Upper lobe of left lung (tissue), 6 donors: ENCODE measurements at regions not wholly inside any gene's neighbourhood (a gene's known extent, or its start where the extent isn't known, plus 50 kb on each side); places are given as distances from the start of the nearest gene placed in this dataset.

Experiments
- ATAC-seq, 2 donors: fragments of 200-7000 bp; cut with Tn5 transposase; one replicate each; pipeline ENCODE4 v1.9.1; 2022; ENCODE audit warnings: mild to moderate bottlenecking in 2 of 2, moderate library complexity in 2 of 2; ENCODE audit not compliant: low FRiP score in 2 of 2
- DNase-seq, 2 donors: peaks; one replicate each; pipeline ENCODE4 v3.0.0-alpha.2; 2019 to 2020
- H3K27ac ChIP-seq, 4 donors: fragments of 200-600 bp; sonication (generic); one replicate each; pipeline ENCODE4 v1.5.1; 2016 to 2019
- H3K27me3 ChIP-seq, 4 donors: fragments of 200-600 bp; sonication (generic); one replicate each; pipeline ENCODE4 v1.5.1; 2017 to 2019
- H3K36me3 ChIP-seq, 4 donors: fragments of 200-600 bp; sonication (generic); one replicate each; pipeline ENCODE4 v1.5.1; 2016 to 2019
- H3K4me1 ChIP-seq, 4 donors: fragments of 200-600 bp; sonication (generic); one replicate each; pipeline ENCODE4 v1.5.1; 2018 to 2019
- H3K4me3 ChIP-seq, 4 donors: fragments of 200-600 bp; sonication (generic); one replicate each; pipeline ENCODE4 v1.5.1; 2017 to 2019; ENCODE audit warnings: mild to moderate bottlenecking in 2 of 4, moderate library complexity in 1 of 4
- H3K9me3 ChIP-seq, 4 donors: fragments of 200-600 bp; sonication (generic); one replicate each; pipeline ENCODE4 v1.5.1; 2018 to 2019
- CTCF ChIP-seq, 6 experiments: fragments of 450-650 bp in 4 of 6; fragments of 200-600 bp in 2 of 6; sonication (generic) in 2 of 6; IDR thresholded peaks; one replicate each; pipeline ENCODE4 v1.5.1; 2016 to 2019; ENCODE audit warnings: antibody characterized with exemption in 6 of 6
- EP300 ChIP-seq, 4 donors: sonication (generic); formaldehyde crosslinking; IDR thresholded peaks; one replicate each; pipeline ENCODE4 v1.5.1; 2017; ENCODE audit warnings: antibody characterized with exemption in 4 of 4, control low read depth in 2 of 4
- POLR2A ChIP-seq, 4 donors: fragments of 450-650 bp; IDR thresholded peaks; one replicate each; pipeline ENCODE4 v1.5.1; 2016 to 2017; ENCODE audit warnings: antibody characterized with exemption in 4 of 4, mild to moderate bottlenecking in 2 of 4
- POLR2AphosphoS5 ChIP-seq, 2 donors: sonication (generic); formaldehyde crosslinking; IDR thresholded peaks; one replicate each; pipeline ENCODE4 v1.5.1; 2017; ENCODE audit warnings: antibody characterized with exemption in 2 of 2
- WGBS, 2 donors: methylation state at CpG; one replicate each; pipeline ENCODE4 v1.1.5; 2017 to 2018; 5-methylcytosine and 5-hydroxymethylcytosine counted together
- donor health status: DM: no; HTN: no; CAD: no; lungs with moderate emphysema.
- donor health status: DM: no; HTN: yes; CAD: no; lungs with severe emphysema.

GRCh38 chr10:131644864-131645658 is 255.7 kb upstream of the PPP2R2D start:
- H3K27ac ChIP-seq, result no peak overlapping the region
- H3K36me3 ChIP-seq, result no peaks in the 10 kb centered on the region
- ATAC-seq (no peak), DNase-seq (peak in 1 of 2 donors; percentile 29)
- peaks cover 0 to 4% (median 0%) of the 10 kb centered on the region in 4 donors for H3K4me1 ChIP-seq
- TF ChIP-seq POLR2AphosphoS5 (IDR thresholded peaks at IDR 0.05) (no peak), CTCF (IDR thresholded peaks at IDR 0.05) (no peak), EP300 (IDR thresholded peaks at IDR 0.05) (no peak), POLR2A (IDR thresholded peaks at IDR 0.05) (no peak)
- H3K27me3 ChIP-seq, result no peaks in the 10 kb centered on the region
- H3K4me3 ChIP-seq, result no peak overlapping the region
- 85 to 87% methylated on average over 12 of the region's 12 CpGs for WGBS, 2 donors
- peaks cover 0 to under 1% (median under 1%) of the 10 kb centered on the region in 4 donors for H3K9me3 ChIP-seq

- peaks cover 0 to 4% (median 0%) of the 10 kb centered on the region in 4 donors for H3K4me1 ChIP-seq
- ATAC-seq (no peak), DNase-seq (no peak)
- no peaks in the 10 kb centered on the region for H3K9me3 ChIP-seq
- 84 to 88% methylated on average over 2 to 10 of the region's 10 CpGs for WGBS, 2 donors
- H3K27me3 ChIP-seq, result no peaks in the 10 kb centered on the region
- H3K4me3 ChIP-seq, result no peak overlapping the region
- no peaks in the 10 kb centered on the region for H3K36me3 ChIP-seq
- TF ChIP-seq POLR2A (IDR thresholded peaks at IDR 0.05), result no peak
- no peak for TF ChIP-seq EP300 (IDR thresholded peaks at IDR 0.05)
- TF ChIP-seq CTCF (IDR thresholded peaks at IDR 0.05), result no peak
- TF ChIP-seq POLR2AphosphoS5 (IDR thresholded peaks at IDR 0.05), result no peak
- H3K27ac ChIP-seq, result no peak overlapping the region
Measured at GRCh38 chr10:131645756-131646155, 255.1 kb upstream of the PPP2R2D start.

- Histone ChIP-seq H3K4me1 (peaks cover 0 to 4% (median 0%) of the 10 kb centered on the region in 4 donors), H3K36me3 (no peaks in the 10 kb centered on the region), H3K27ac (no peak overlapping the region), H3K9me3 (no peaks in the 10 kb centered on the region), H3K4me3 (no peak overlapping the region), H3K27me3 (no peaks in the 10 kb centered on the region)
- TF ChIP-seq EP300 (IDR thresholded peaks at IDR 0.05) (peak in 1 of 4 donors; percentile 81), CTCF (IDR thresholded peaks at IDR 0.05) (no peak), POLR2AphosphoS5 (IDR thresholded peaks at IDR 0.05) (peak in 1 of 2 donors; percentile 38)
- WGBS, 2 donors, result 58 to 67% methylated on average over 17 to 29 of the region's 30 CpGs
- ATAC-seq (peak; percentile 33 to 80), DNase-seq (peak; percentile 86 to 92)
Measured at GRCh38 chr10:131646551-131647525, 254.0 kb upstream of the PPP2R2D start.

- Histone ChIP-seq H3K9me3 (no peaks in the 10 kb centered on the region), H3K36me3 (no peaks in the 10 kb centered on the region), H3K4me3 (no peak overlapping the region), H3K27ac (no peak overlapping the region), H3K4me1 (peaks cover 0 to 4% (median 0%) of the 10 kb centered on the region in 4 donors), H3K27me3 (no peaks in the 10 kb centered on the region)
- 72 to 80% methylated on average over 11 of the region's 11 CpGs for WGBS, 2 donors
- TF ChIP-seq EP300 (IDR thresholded peaks at IDR 0.05), result no peak
- no peak for TF ChIP-seq POLR2A (IDR thresholded peaks at IDR 0.05)
- no peak for TF ChIP-seq CTCF (IDR thresholded peaks at IDR 0.05)
- TF ChIP-seq POLR2AphosphoS5 (IDR thresholded peaks at IDR 0.05), result no peak
- no peak for ATAC-seq
- peak in 1 of 2 donors; percentile 36 for DNase-seq
Measured at GRCh38 chr10:131647789-131648188, 253.0 kb upstream of the PPP2R2D start.
